ENCODE measurements at regions not wholly inside any gene's neighbourhood (a gene's known extent, or its start where the extent isn't known, plus 50 kb on each side); places are given as distances from the start of the nearest gene placed in this dataset.

DNA sequence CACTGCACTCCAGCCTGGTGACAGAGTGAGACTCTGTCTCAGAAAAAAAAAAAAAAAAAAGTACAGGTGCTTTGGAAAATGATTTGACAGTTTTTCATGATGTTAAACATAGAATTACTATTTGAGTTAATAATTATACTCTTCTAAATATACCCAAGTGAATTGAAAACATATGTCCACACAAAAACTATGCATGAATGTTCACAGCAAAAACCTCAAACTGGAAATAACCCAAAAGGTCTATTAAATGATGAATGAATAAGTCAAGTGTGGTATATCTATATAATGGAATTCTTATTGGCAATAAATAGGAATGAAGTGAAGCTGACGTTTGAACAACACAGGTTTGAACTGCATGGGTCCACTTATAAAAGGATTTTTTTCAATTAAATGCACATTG lies 207.2 kb upstream of the DAB2 start:
- WGBS, 4 donors = 67 to 84% (median 78%) methylated on average over 1 of the region's 1 CpG
- intact Hi-C loops (cut with DNase I) = no loop called here
- ATAC-seq (no peak), DNase-seq (no peak)
- H3K4me1 ChIP-seq = no peaks in the 10 kb centered on the region
- H3K27ac ChIP-seq = no peak overlapping the region
- no peaks in the 10 kb centered on the region for H3K36me3 ChIP-seq
- H3K4me3 ChIP-seq = no peak overlapping the region
- no peaks in the 10 kb centered on the region for H3K27me3 ChIP-seq
- H3K9me3 ChIP-seq = no peaks in the 10 kb centered on the region
- TF ChIP-seq, protein P1, sequence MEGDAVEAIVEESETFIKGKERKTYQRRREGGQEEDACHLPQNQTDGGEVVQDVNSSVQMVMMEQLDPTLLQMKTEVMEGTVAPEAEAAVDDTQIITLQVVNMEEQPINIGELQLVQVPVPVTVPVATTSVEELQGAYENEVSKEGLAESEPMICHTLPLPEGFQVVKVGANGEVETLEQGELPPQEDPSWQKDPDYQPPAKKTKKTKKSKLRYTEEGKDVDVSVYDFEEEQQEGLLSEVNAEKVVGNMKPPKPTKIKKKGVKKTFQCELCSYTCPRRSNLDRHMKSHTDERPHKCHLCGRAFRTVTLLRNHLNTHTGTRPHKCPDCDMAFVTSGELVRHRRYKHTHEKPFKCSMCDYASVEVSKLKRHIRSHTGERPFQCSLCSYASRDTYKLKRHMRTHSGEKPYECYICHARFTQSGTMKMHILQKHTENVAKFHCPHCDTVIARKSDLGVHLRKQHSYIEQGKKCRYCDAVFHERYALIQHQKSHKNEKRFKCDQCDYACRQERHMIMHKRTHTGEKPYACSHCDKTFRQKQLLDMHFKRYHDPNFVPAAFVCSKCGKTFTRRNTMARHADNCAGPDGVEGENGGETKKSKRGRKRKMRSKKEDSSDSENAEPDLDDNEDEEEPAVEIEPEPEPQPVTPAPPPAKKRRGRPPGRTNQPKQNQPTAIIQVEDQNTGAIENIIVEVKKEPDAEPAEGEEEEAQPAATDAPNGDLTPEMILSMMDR (IDR thresholded peaks at IDR 0.05) = no peak
- TF ChIP-seq POLR2A (IDR thresholded peaks at IDR 0.05) = no peak

DNA sequence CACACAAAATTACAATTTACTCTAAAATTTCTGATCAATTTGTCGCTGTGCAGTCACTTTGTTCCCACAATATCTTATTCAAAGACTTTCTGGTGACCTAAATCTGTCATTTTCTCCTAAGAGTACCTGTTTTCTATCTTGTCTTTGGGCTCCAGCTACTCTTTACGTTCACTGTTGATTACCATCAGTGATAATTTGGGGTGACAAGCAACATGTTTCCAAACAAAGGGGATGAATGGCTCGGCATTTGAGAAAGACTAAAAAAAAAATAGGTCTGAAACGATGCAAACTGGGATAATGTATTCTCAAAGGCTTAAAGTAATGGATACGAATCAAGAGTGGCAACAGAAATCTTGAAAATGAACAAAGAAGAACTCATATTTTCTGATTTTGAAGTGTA lies 205.2 kb upstream of the DAB2 start:
- WGBS, 4 donors = 54 to 62% (median 58%) methylated on average over 5 of the region's 5 CpGs

DNA sequence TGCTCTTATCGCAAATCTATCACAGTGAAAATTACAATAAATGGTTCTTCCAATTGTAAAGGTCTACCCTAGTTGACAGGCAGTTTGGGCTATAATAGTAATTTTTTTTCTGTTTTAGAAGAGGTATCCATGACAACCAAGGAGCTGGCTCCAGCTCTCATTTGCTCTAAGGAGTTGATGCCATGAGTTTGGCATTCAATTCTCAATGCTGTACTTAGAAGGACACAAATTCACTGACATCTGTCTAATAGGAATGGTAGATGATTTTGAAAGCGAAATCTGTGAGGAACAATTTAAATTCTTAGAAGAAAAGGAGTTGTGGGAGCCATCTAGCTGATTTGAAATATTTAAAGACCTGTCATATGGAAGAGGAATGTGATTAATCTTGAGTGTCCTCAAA lies 203.6 kb upstream of the DAB2 start:
- Histone ChIP-seq H3K4me1 (no peaks in the 10 kb centered on the region), H3K9me3 (no peaks in the 10 kb centered on the region), H3K27me3 (no peaks in the 10 kb centered on the region), H3K36me3 (no peaks in the 10 kb centered on the region), H3K27ac (no peak overlapping the region), H3K4me3 (no peak overlapping the region)
- intact Hi-C loops (cut with DNase I) = no loop called here
- WGBS, 4 donors = 74 to 82% (median 80%) methylated on average over 2 of the region's 2 CpGs
- ATAC-seq = no peak
- TF ChIP-seq, protein P1 (IDR thresholded peaks at IDR 0.05) = no peak
- TF ChIP-seq POLR2A (IDR thresholded peaks at IDR 0.05) = no peak
- no peak for DNase-seq

More for the DNA sequence above, 205.2 kb upstream of the DAB2 start:
- TF ChIP-seq POLR2A (IDR thresholded peaks at IDR 0.05) = no peak
- TF ChIP-seq, protein P1 (IDR thresholded peaks at IDR 0.05) = no peak
- ATAC-seq (no peak), DNase-seq (no peak)
- Histone ChIP-seq H3K36me3 (no peaks in the 10 kb centered on the region), H3K4me3 (no peak overlapping the region), H3K27ac (no peak overlapping the region), H3K27me3 (no peaks in the 10 kb centered on the region), H3K9me3 (no peaks in the 10 kb centered on the region), H3K4me1 (no peaks in the 10 kb centered on the region)
- intact Hi-C loops (cut with DNase I) = no loop called here

DNA sequence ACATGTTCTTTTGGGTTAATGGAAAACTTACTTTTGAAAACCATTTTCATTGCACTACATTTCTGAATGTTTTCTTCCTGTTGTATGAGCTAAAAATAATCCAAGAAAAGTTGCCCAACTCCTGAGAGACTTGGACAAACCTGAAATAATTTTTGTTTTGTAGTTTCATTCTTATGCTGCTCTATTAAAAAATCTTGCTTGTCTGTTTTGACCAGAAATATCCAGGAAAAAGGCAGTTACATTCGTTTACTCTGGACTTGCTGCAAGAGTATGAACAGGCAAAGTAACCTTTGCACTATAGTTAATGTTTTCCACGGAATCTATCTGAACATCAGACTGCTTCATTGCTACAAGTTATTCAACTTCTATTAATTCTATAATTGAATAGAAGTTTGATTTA lies 200.1 kb upstream of the DAB2 start:
- H3K27me3 ChIP-seq = no peaks in the 10 kb centered on the region
- WGBS, 4 donors = 56 to 68% (median 64%) methylated on average over 2 of the region's 2 CpGs
- no peak overlapping the region for H3K27ac ChIP-seq
- ATAC-seq (no peak), DNase-seq (no peak)
- no peak overlapping the region for H3K4me3 ChIP-seq
- H3K4me1 ChIP-seq = no peaks in the 10 kb centered on the region
- intact Hi-C loops (cut with DNase I) = no loop called here
- H3K9me3 ChIP-seq = no peaks in the 10 kb centered on the region
- TF ChIP-seq, protein P1 (IDR thresholded peaks at IDR 0.05) = no peak
- TF ChIP-seq POLR2A (IDR thresholded peaks at IDR 0.05) = no peak
- no peaks in the 10 kb centered on the region for H3K36me3 ChIP-seq

Measured in heart left ventricle (tissue), 16 donors.